ENCODE measurements at regions not wholly inside any gene's neighbourhood (a gene's known extent, or its start where the extent isn't known, plus 50 kb on each side); places are given as distances from the start of the nearest gene placed in this dataset.

- TF ChIP-seq CTCF (optimal IDR thresholded peaks at IDR 0.05 in 1 of 3, IDR thresholded peaks at IDR 0.05 in 1 of 3, conservative IDR thresholded peaks at IDR 0.05 in 1 of 3; ENCODE audit: extremely low read depth in 1 of 3, insufficient read depth in 2 of 3, low read length in 3 of 3), result peak in 1 of 3 experiments; percentile 43
- no peak for TF ChIP-seq EZH2 (IDR thresholded peaks at IDR 0.05; ENCODE audit: low read length)
Observed at GRCh38 chr15:95922431-95922830, 408.1 kb upstream of the NR2F2 start.

Data from keratinocyte (primary cell).